ENCODE measurements at regions not wholly inside any gene's neighbourhood (a gene's known extent, or its start where the extent isn't known, plus 50 kb on each side); places are given as distances from the start of the nearest gene placed in this dataset.

GRCh38 chr5:139743001-139743771, 52.4 kb upstream of the PSD2 start:
- no peak for TF ChIP-seq POLR2A (IDR thresholded peaks at IDR 0.05; ENCODE audit: extremely low read depth, insufficient read length)
- TF ChIP-seq CTCF (IDR thresholded peaks at IDR 0.05; ENCODE audit: low read depth, low read length), result no peak
- TF ChIP-seq, protein P1, sequence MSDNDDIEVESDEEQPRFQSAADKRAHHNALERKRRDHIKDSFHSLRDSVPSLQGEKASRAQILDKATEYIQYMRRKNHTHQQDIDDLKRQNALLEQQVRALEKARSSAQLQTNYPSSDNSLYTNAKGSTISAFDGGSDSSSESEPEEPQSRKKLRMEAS (IDR thresholded peaks at IDR 0.05; ENCODE audit: low read depth, low read length), result no peak

Measured in NB4 (cell line).